IMR-90 (cell line): ENCODE measurements at regions not wholly inside any gene's neighbourhood (a gene's known extent, or its start where the extent isn't known, plus 50 kb on each side); places are given as distances from the start of the nearest gene placed in this dataset.
"Not testable (repeated sequence)": the region's sequence is repeated elsewhere in the genome, so short reads cannot be mapped to it uniquely, and the experiment has no call there.

Source experiments
- ATAC-seq: fragments of 200-7000 bp; cut with Tn5 transposase; 2 replicates; pipeline ENCODE4 v1.9.1; 2020; ENCODE audit warnings: low read depth, mild to moderate bottlenecking, moderate library complexity
- BruUV-seq: library from RNA; stranded (reverse); fragments of 400-500 nt; replicated peaks from 2 replicates; lab custom pipeline; 2021; lab: Mats Ljungman, UMichigan
- CTCF ChIA-PET: fragments of 300-600 bp; formaldehyde crosslinking; extraction: SDS; loops from one replicate; lab custom pipeline; 2021; ENCODE audit warnings: antibody characterized with exemption; lab: Yijun Ruan, JAX
- POLR2A ChIA-PET: fragments of 300-600 bp; sonication (Branson Sonifier 250); formaldehyde crosslinking; loops from one replicate; lab custom pipeline; 2022; ENCODE audit warnings: antibody characterized with exemption; ENCODE audit not compliant: unreplicated experiment; lab: Charles Lee
- DNase-seq: peaks from one replicate; pipeline ENCODE4 v3.0.0; 2013
- H2AFZ ChIP-seq: replicated peaks from 2 replicates; pipeline ENCODE3; 2013; ENCODE audit warnings: low read length, mild to moderate bottlenecking; ENCODE audit not compliant: poor library complexity
- H2AK5ac ChIP-seq: 2 replicates; pipeline ENCODE4 v1.6.1; 2013; ENCODE audit warnings: low read depth, low read length, inconsistent platforms
- H2AK9ac ChIP-seq: replicated peaks from 2 replicates; pipeline ENCODE3; 2013; ENCODE audit warnings: mild to moderate bottlenecking, low read depth, low read length, moderate library complexity; ENCODE audit not compliant: poor library complexity
- H2BK120ac ChIP-seq: 2 replicates; pipeline ENCODE4 v1.6.1; 2013; ENCODE audit warnings: low read depth, low read length, inconsistent platforms
- H2BK15ac ChIP-seq: 3 replicates; pipeline ENCODE4 v1.6.1; 2013; ENCODE audit warnings: low read depth, low read length, inconsistent platforms
- H2BK20ac ChIP-seq: 2 replicates; pipeline ENCODE4 v1.6.1; 2013; ENCODE audit warnings: low read depth, mild to moderate bottlenecking, inconsistent platforms, low read length, moderate library complexity
- H2BK5ac ChIP-seq: 2 replicates; pipeline ENCODE4 v1.6.1; 2013; ENCODE audit warnings: mild to moderate bottlenecking, low read depth, low read length, inconsistent platforms; ENCODE audit not compliant: poor library complexity, severe bottlenecking
- H3K14ac ChIP-seq: replicated peaks from 2 replicates; pipeline ENCODE4 v1.6.1; 2013; ENCODE audit warnings: low read depth, low read length, inconsistent platforms
- H3K18ac ChIP-seq: 2 replicates; pipeline ENCODE4 v1.6.1; 2013; ENCODE audit warnings: low read depth, low read length, control low read depth
- H3K23ac ChIP-seq: 2 replicates; pipeline ENCODE4 v1.6.1; 2013; ENCODE audit warnings: low read depth, low read length, inconsistent platforms
- H3K27ac ChIP-seq: 2 replicates; pipeline ENCODE4 v1.5.1; 2013; ENCODE audit warnings: mild to moderate bottlenecking, control low read depth, low read length; ENCODE audit not compliant: insufficient read depth
- H3K27me3 ChIP-seq: 2 replicates; pipeline ENCODE4 v1.6.1; 2013; ENCODE audit warnings: low read length; ENCODE audit not compliant: control insufficient read depth, insufficient read depth
- H3K36me3 ChIP-seq: 2 replicates; pipeline ENCODE4 v1.6.1; 2013; ENCODE audit warnings: low read length, mixed read lengths; ENCODE audit not compliant: control insufficient read depth, insufficient read depth
- H3K4ac ChIP-seq: 2 replicates; pipeline ENCODE4 v1.6.1; 2013; ENCODE audit warnings: low read depth, low read length, inconsistent platforms
- H3K4me1 ChIP-seq: 2 replicates; pipeline ENCODE4 v1.6.1; 2013; ENCODE audit warnings: low read length, mixed read lengths; ENCODE audit not compliant: control insufficient read depth, insufficient read depth
- H3K4me2 ChIP-seq: 2 replicates; pipeline ENCODE4 v1.6.1; 2013; ENCODE audit warnings: low read depth, mild to moderate bottlenecking, control low read depth, low read length, moderate library complexity
- H3K4me3 ChIP-seq: 2 replicates; pipeline ENCODE4 v1.5.1; 2013; ENCODE audit warnings: low read depth, mild to moderate bottlenecking, control low read depth, low read length, moderate library complexity; ENCODE audit not compliant: insufficient read depth
- H3K56ac ChIP-seq: 2 replicates; pipeline ENCODE4 v1.6.1; 2013; ENCODE audit warnings: low read length, inconsistent platforms; ENCODE audit not compliant: insufficient read depth; ENCODE audit errors: extremely low read depth
- H3K79me1 ChIP-seq, 2 experiments: 2 replicates each; pipeline ENCODE4 v1.6.1; 2013; ENCODE audit warnings: low read length in 2 of 2, inconsistent platforms in 1 of 2, low read depth in 1 of 2
- H3K9ac ChIP-seq: 2 replicates; pipeline ENCODE4 v1.6.1; 2013; ENCODE audit warnings: low read depth, low read length, control low read depth
- H3K9me1 ChIP-seq: 2 replicates; pipeline ENCODE4 v1.6.1; 2013; ENCODE audit warnings: low read length, inconsistent platforms; ENCODE audit not compliant: insufficient read depth
- H3K9me3 ChIP-seq: 2 replicates; pipeline ENCODE4 v1.6.1; 2013; ENCODE audit warnings: low read length; ENCODE audit not compliant: control insufficient read depth, insufficient read depth
- H4K20me1 ChIP-seq: 2 replicates; pipeline ENCODE4 v1.6.1; 2013; ENCODE audit warnings: low read length, inconsistent platforms; ENCODE audit not compliant: insufficient read depth
- H4K5ac ChIP-seq: 2 replicates; pipeline ENCODE4 v1.6.1; 2013; ENCODE audit warnings: mild to moderate bottlenecking, low read depth, low read length, control low read depth
- H4K8ac ChIP-seq, 2 experiments: 2 replicates each; pipeline ENCODE4 v1.6.1; 2013; ENCODE audit warnings: low read depth in 2 of 2, low read length in 2 of 2, control low read depth in 1 of 2, inconsistent platforms in 1 of 2
- H4K91ac ChIP-seq: 2 replicates; pipeline ENCODE4 v1.6.1; 2013; ENCODE audit warnings: low read depth, low read length, inconsistent platforms; ENCODE audit not compliant: insufficient read depth
- BHLHE40 ChIP-seq: fragments of 150-350 bp; IDR thresholded peaks from 2 replicates; pipeline ENCODE4 v1.6.1; 2016; ENCODE audit warnings: mild to moderate bottlenecking, low read depth, low read length
- MXI1 ChIP-seq: IDR thresholded peaks from 2 replicates; pipeline ENCODE4 v1.6.1; 2012; ENCODE audit warnings: low read depth, mild to moderate bottlenecking, low read length, moderate library complexity, borderline replicate concordance
- NFE2L2 ChIP-seq: fragments of 150-350 bp; IDR thresholded peaks from 2 replicates; pipeline ENCODE4 v1.6.1; 2016; ENCODE audit warnings: low read depth, mild to moderate bottlenecking, low read length
- RAD21 ChIP-seq: IDR thresholded peaks from 2 replicates; pipeline ENCODE4 v1.6.1; 2012; ENCODE audit warnings: low read length, improper control_type of control experiment
- RCOR1 ChIP-seq: IDR thresholded peaks from 2 replicates; pipeline ENCODE4 v1.6.1; 2012; ENCODE audit warnings: mild to moderate bottlenecking, low read length, improper control_type of control experiment; ENCODE audit not compliant: insufficient replicate concordance
- SMC3 ChIP-seq: fragments of 150-350 bp; IDR thresholded peaks from 2 replicates; pipeline ENCODE4 v1.6.1; 2016; ENCODE audit warnings: low read depth, mild to moderate bottlenecking, antibody characterized with exemption, low read length, moderate library complexity
- WGBS, 2 experiments: methylation state at CpG; one replicate each; pipeline versions ENCODE4 v1.1.5 to v1.1.7; 2013; ENCODE audit warnings: missing lambda C conversion rate in 2 of 2; ENCODE audit not compliant: insufficient read length in 1 of 2; ENCODE audit errors: extremely low coverage in 2 of 2; 5-methylcytosine and 5-hydroxymethylcytosine counted together
- dilution Hi-C: fragments of 300-500 bp; cut with HindIII; formaldehyde crosslinking; loops from one replicate; pipeline ENCODE4 v1.14.3; 2018; ENCODE audit warnings: low sequenced_read_pairs; ENCODE audit not compliant: unreplicated experiment
- in situ Hi-C: fragments of 300-500 bp; cut with MboI; formaldehyde crosslinking; loops from 3 replicates; pipeline ENCODE4 v1.14.3; 2019; ENCODE audit warnings: low sequenced_read_pairs, inconsistent platforms, mixed read lengths
- intact Hi-C: fragments of 100-400 bp; cut with micrococcal nuclease; formaldehyde crosslinking; loops from 2 replicates; pipeline ENCODE4 v1.10.0; 2022

- ATAC-seq (no peak), DNase-seq (no peak)
- no peak overlapping the region for H3K4me3 ChIP-seq
- no peak overlapping the region for H3K4ac ChIP-seq
- H3K9me1 ChIP-seq, result no peaks in the 10 kb centered on the region
- intact Hi-C loops (no loop called here), dilution Hi-C loops (no loop called here), in situ Hi-C loops (no loop called here)
- no peak overlapping the region for H3K27ac ChIP-seq
- no peak overlapping the region for H2AK5ac ChIP-seq
- 40% methylated on average over 2 of the region's 10 CpGs; no CpG with 5 or more reads in 1 of the 2 experiments for WGBS, 2 experiments
- no TSS peak for BruUV-seq
- H3K27me3 ChIP-seq, result no peaks in the 10 kb centered on the region
- H3K23ac ChIP-seq, result no peak overlapping the region
- H2BK120ac ChIP-seq, result no peak overlapping the region
- no peak overlapping the region for H3K14ac ChIP-seq
- H2AFZ ChIP-seq, result no peak overlapping the region
- H4K8ac ChIP-seq, result no peak overlapping the region
- H3K4me1 ChIP-seq, result no peaks in the 10 kb centered on the region
- H3K36me3 ChIP-seq, result no peaks in the 10 kb centered on the region
- H2BK15ac ChIP-seq, result no peak overlapping the region
- H3K4me2 ChIP-seq, result no peak overlapping the region
- no peak for TF ChIP-seq RCOR1
- no peak for TF ChIP-seq RAD21
- no peak for TF ChIP-seq MXI1
- no peak for TF ChIP-seq NFE2L2
- TF ChIP-seq SMC3, result no peak
- TF ChIP-seq BHLHE40, result no peak
- no peak overlapping the region for H4K91ac ChIP-seq
- POLR2A ChIA-PET, result no interaction called here
- H4K5ac ChIP-seq, result no peak overlapping the region
- no peak overlapping the region for H2BK20ac ChIP-seq
- H4K20me1 ChIP-seq, result no peaks in the 10 kb centered on the region
- no peaks in the 10 kb centered on the region for H3K79me1 ChIP-seq
- no peaks in the 10 kb centered on the region for H3K9me3 ChIP-seq
- H2AK9ac ChIP-seq, result no peak overlapping the region
- CTCF ChIA-PET, result no interaction called here
- H3K18ac ChIP-seq, result no peak overlapping the region
- no peak overlapping the region for H2BK5ac ChIP-seq
- no peak overlapping the region for H3K56ac ChIP-seq
- no peak overlapping the region for H3K9ac ChIP-seq
These were observed 73.2 kb upstream of the SLIT3 start for GRCh38 chr5:169374111-169374510.

DNA sequence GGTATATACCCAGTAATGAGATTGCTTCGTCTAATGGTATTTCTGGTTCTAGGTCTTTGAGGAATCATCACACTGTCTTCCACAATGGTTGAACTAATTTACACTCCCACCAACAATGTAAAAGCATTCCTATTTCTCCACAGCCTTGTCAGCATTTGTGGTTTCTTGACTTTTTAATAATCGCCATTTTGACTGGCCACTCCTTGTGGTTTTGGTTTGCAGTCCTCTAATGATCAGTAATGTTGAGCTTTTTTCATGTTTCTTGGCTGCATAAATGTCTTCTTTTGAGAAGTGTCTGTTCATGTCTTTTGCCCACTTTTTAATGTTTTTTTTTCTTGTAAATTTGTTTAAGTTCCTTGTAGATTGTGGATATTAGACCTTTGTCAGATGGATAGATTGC, 70.9 kb upstream of the SLIT3 start:
- H2AFZ ChIP-seq, H3K14ac ChIP-seq, H2AK5ac ChIP-seq, H3K4ac ChIP-seq, H2BK5ac ChIP-seq, H3K56ac ChIP-seq, H3K18ac ChIP-seq, H4K5ac ChIP-seq, H3K9ac ChIP-seq, intact Hi-C loops, H3K27ac ChIP-seq, H3K79me1 ChIP-seq, DNase-seq, H4K8ac ChIP-seq, H4K20me1 ChIP-seq, H3K9me1 ChIP-seq, ATAC-seq, POLR2A ChIA-PET, in situ Hi-C loops, H2BK20ac ChIP-seq, H3K4me2 ChIP-seq, CTCF ChIA-PET, dilution Hi-C loops, H2BK120ac ChIP-seq, H3K4me1 ChIP-seq, H3K36me3 ChIP-seq, H2BK15ac ChIP-seq, H3K27me3 ChIP-seq, H4K91ac ChIP-seq, H3K9me3 ChIP-seq, H2AK9ac ChIP-seq, H3K4me3 ChIP-seq, BruUV-seq, H3K23ac ChIP-seq: not testable (repeated sequence)
- no CpG with 5 or more reads among the region's 2 CpGs for WGBS, 2 experiments
